ENCODE measurements at regions not wholly inside any gene's neighbourhood (a gene's known extent, or its start where the extent isn't known, plus 50 kb on each side); places are given as distances from the start of the nearest gene placed in this dataset.

DNA sequence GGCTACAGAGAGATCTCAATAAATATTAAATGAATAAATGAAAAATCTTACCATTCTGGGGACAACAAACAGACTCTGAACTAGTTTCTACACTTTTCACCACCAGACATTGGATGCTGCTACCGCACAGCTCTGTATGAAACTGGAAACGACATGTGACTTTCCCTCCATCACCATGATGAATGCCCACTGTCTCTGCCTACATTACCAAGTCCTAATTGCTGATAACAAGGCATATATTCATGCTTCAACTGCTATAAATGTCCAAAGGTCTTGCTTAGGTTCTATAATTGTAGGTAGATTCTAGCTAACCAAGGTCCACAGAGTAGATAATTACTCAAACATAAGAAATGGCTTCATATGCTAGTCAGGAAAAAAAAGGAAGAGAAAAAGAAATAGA is 399.4 kb upstream of the ADGRL3 start:
- Histone ChIP-seq H2BK15ac (replicated peaks; ENCODE audit: low read depth) (no peak overlapping the region), H2AK5ac (ENCODE audit: low read length) (no peak overlapping the region), H3K9ac (ENCODE audit: low read length) (no peak overlapping the region), H3K23ac (ENCODE audit: low read length) (no peak overlapping the region), H3K79me1 (ENCODE audit: low read length) (no peaks in the 10 kb centered on the region), H4K8ac (ENCODE audit: low read depth, low read length) (no peak overlapping the region), H3K56ac (ENCODE audit: low read length) (no peak overlapping the region), H3K27me3 (ENCODE audit: insufficient read depth, low read length, poor library complexity) (no peaks in the 10 kb centered on the region), H3K79me2 (ENCODE audit: control insufficient read depth, insufficient read depth, low read length) (no peaks in the 10 kb centered on the region), H3K18ac (ENCODE audit: low read length) (no peak overlapping the region), H3K4me3 (ENCODE audit: low read length) (no peak overlapping the region), H3K4me1 (ENCODE audit: control insufficient read depth, low read depth, low read length) (no peaks in the 10 kb centered on the region), H3K27ac (ENCODE audit: low read depth, low read length) (no peak overlapping the region), H2BK5ac (ENCODE audit: low read length) (no peak overlapping the region), H3K4me2 (ENCODE audit: low read length) (no peak overlapping the region), H3K4ac (ENCODE audit: low read depth, low read length) (no peak overlapping the region), H3K36me3 (ENCODE audit: control insufficient read depth, insufficient read depth, low read length) (no peaks in the 10 kb centered on the region), H2BK120ac (ENCODE audit: low read depth, low read length) (no peak overlapping the region), H4K5ac (ENCODE audit: low read length) (no peak overlapping the region)
- WGBS (ENCODE audit: extremely low coverage, insufficient coverage, low lambda C conversion rate) = no CpG with 5 or more reads among the region's 2 CpGs
- DNase-seq = no peak

DNA sequence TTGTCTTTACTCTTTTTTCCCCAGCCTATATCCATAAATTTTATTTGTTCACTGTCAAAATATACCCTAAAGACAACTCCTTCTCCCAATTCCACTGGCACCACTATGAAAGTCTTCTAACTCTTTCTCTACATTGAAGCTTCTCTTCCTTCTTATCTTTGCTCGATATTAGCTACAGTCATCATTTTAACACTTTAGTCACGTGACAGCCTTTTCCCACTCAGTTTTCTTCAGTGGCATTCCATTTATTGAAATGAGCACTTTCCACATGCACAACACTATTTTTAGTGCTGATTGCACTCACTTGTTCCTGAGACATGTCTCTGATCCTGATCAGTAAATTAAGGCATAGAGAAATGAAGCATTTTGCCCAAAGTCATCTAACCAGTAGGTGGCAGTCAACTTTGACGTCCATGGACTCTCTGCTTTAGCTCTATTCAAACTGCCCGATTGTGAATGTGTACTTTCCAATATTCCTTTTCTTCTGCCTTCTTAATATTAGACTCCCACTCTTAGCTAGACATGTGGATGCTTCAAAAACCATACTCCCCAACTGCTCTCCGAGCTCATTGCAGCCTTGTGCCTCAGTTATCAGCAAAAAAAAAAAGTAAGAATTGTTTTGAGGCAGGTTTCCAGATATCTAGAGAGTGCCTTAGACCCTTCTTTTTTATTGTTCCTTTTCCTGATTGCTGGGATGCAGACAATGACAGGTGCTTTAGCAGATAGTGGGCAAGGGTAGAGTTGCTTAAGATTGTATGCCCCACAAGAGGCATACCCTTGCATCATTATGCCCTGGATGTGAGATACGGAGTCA is 394.4 kb upstream of the ADGRL3 start:
- no peak overlapping the region for H3K4me3 ChIP-seq (ENCODE audit: low read length)
- no peak overlapping the region for H3K23ac ChIP-seq (ENCODE audit: low read length)
- H3K18ac ChIP-seq (ENCODE audit: low read length) = no peak overlapping the region
- H3K9ac ChIP-seq (ENCODE audit: low read length) = no peak overlapping the region
- H3K4me2 ChIP-seq (ENCODE audit: low read length) = no peak overlapping the region
- H3K79me1 ChIP-seq (ENCODE audit: low read length) = no peaks in the 10 kb centered on the region
- H3K4ac ChIP-seq (ENCODE audit: low read depth, low read length) = no peak overlapping the region
- peak; percentile 65 for DNase-seq
- H3K36me3 ChIP-seq (ENCODE audit: control insufficient read depth, insufficient read depth, low read length) = no peaks in the 10 kb centered on the region
- no peak overlapping the region for H2BK5ac ChIP-seq (ENCODE audit: low read length)
- no peaks in the 10 kb centered on the region for H3K79me2 ChIP-seq (ENCODE audit: control insufficient read depth, insufficient read depth, low read length)
- H3K27me3 ChIP-seq (ENCODE audit: insufficient read depth, low read length, poor library complexity) = no peaks in the 10 kb centered on the region
- WGBS (ENCODE audit: extremely low coverage, insufficient coverage, low lambda C conversion rate) = no CpG with 5 or more reads among the region's 6 CpGs
- H2BK15ac ChIP-seq (replicated peaks; ENCODE audit: low read depth) = no peak overlapping the region
- no peak overlapping the region for H2AK5ac ChIP-seq (ENCODE audit: low read length)
- H4K5ac ChIP-seq (ENCODE audit: low read length) = no peak overlapping the region
- no peak overlapping the region for H3K56ac ChIP-seq (ENCODE audit: low read length)
- H3K27ac ChIP-seq (ENCODE audit: low read depth, low read length) = no peak overlapping the region
- H2BK120ac ChIP-seq (ENCODE audit: low read depth, low read length) = no peak overlapping the region
- H4K8ac ChIP-seq (ENCODE audit: low read depth, low read length) = no peak overlapping the region
- H3K4me1 ChIP-seq (ENCODE audit: control insufficient read depth, low read depth, low read length) = no peaks in the 10 kb centered on the region

DNA sequence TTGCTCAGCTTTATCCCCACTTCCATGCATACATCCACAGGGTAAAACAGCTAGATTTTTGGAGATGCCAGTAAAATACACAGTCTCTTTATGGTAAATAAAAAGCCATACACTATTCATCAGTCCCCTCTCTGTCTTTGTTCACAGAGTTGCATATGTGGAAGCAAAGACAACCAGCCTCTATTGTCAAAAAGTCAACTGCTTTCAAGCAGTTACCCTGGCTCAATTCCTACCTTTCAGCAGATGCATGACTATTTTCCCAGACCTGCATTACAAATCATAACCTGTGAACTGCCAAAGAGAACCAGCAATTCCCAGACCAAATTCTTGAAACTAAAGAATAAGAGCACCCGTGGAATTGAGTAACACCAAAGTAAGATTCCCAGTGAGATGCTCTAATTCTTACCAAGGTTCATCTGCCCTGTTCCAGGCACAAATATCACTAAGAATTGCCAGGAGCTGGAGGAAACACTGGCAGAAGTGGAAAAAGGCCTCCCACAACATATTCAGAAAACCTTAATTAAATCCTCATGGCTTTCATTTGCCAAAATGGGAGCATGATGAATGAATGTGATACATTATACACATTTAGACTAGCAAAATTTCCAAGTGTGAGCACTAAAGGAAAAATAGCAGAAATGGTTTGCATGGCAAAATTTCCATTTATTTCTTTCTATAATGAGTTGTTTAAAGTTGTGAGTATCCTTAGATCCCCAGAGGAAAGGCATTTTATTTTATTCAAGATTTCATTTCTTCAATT is 391.2 kb upstream of the ADGRL3 start:
- no peaks in the 10 kb centered on the region for H3K79me2 ChIP-seq (ENCODE audit: control insufficient read depth, insufficient read depth, low read length)
- WGBS (ENCODE audit: extremely low coverage, insufficient coverage, low lambda C conversion rate) = no CpG with 5 or more reads among the region's 1 CpG
- H2BK5ac ChIP-seq (ENCODE audit: low read length) = no peak overlapping the region
- no peak overlapping the region for H3K27ac ChIP-seq (ENCODE audit: low read depth, low read length)
- no peak overlapping the region for H3K4me3 ChIP-seq (ENCODE audit: low read length)
- no peak overlapping the region for H4K8ac ChIP-seq (ENCODE audit: low read depth, low read length)
- no peak overlapping the region for H3K23ac ChIP-seq (ENCODE audit: low read length)
- no peak for DNase-seq
- H3K18ac ChIP-seq (ENCODE audit: low read length) = no peak overlapping the region
- no peak overlapping the region for H3K4me2 ChIP-seq (ENCODE audit: low read length)
- H3K36me3 ChIP-seq (ENCODE audit: control insufficient read depth, insufficient read depth, low read length) = no peaks in the 10 kb centered on the region
- H2AK5ac ChIP-seq (ENCODE audit: low read length) = no peak overlapping the region
- no peak overlapping the region for H2BK15ac ChIP-seq (replicated peaks; ENCODE audit: low read depth)
- H3K56ac ChIP-seq (ENCODE audit: low read length) = no peak overlapping the region
- no peak overlapping the region for H3K9ac ChIP-seq (ENCODE audit: low read length)
- H3K4ac ChIP-seq (ENCODE audit: low read depth, low read length) = no peak overlapping the region
- H3K27me3 ChIP-seq (ENCODE audit: insufficient read depth, low read length, poor library complexity) = no peaks in the 10 kb centered on the region
- no peak overlapping the region for H2BK120ac ChIP-seq (ENCODE audit: low read depth, low read length)
- H3K79me1 ChIP-seq (ENCODE audit: low read length) = no peaks in the 10 kb centered on the region
- no peaks in the 10 kb centered on the region for H3K4me1 ChIP-seq (ENCODE audit: control insufficient read depth, low read depth, low read length)
- H4K5ac ChIP-seq (ENCODE audit: low read length) = no peak overlapping the region

DNA sequence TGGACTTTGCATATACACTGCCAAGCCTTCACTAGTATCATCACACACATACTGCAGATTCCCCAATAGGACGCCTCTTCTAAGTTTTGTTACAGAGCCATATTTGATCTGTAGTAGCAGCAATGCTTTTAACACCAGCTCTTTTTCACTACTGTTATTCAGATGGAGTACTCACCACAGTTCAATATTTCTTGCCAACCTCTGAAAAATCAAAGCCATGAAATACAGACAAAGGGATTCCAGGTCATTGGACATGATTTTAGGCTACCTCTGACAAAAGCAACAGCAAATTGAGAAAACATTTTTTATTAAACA is 390.7 kb upstream of the ADGRL3 start:
- no peak overlapping the region for H3K4me2 ChIP-seq (ENCODE audit: low read length)
- no peaks in the 10 kb centered on the region for H3K4me1 ChIP-seq (ENCODE audit: control insufficient read depth, low read depth, low read length)
- H3K56ac ChIP-seq (ENCODE audit: low read length) = no peak overlapping the region
- H3K79me2 ChIP-seq (ENCODE audit: control insufficient read depth, insufficient read depth, low read length) = no peaks in the 10 kb centered on the region
- no peak overlapping the region for H2BK120ac ChIP-seq (ENCODE audit: low read depth, low read length)
- H3K36me3 ChIP-seq (ENCODE audit: control insufficient read depth, insufficient read depth, low read length) = no peaks in the 10 kb centered on the region
- H3K4me3 ChIP-seq (ENCODE audit: low read length) = no peak overlapping the region
- H2BK15ac ChIP-seq (replicated peaks; ENCODE audit: low read depth) = no peak overlapping the region
- H3K23ac ChIP-seq (ENCODE audit: low read length) = no peak overlapping the region
- H3K79me1 ChIP-seq (ENCODE audit: low read length) = no peaks in the 10 kb centered on the region
- WGBS (ENCODE audit: extremely low coverage, insufficient coverage, low lambda C conversion rate) = no CpG with 5 or more reads among the region's 1 CpG
- no peak overlapping the region for H3K4ac ChIP-seq (ENCODE audit: low read depth, low read length)
- no peak overlapping the region for H4K8ac ChIP-seq (ENCODE audit: low read depth, low read length)
- no peak overlapping the region for H3K9ac ChIP-seq (ENCODE audit: low read length)
- H2BK5ac ChIP-seq (ENCODE audit: low read length) = no peak overlapping the region
- H3K27ac ChIP-seq (ENCODE audit: low read depth, low read length) = no peak overlapping the region
- H3K27me3 ChIP-seq (ENCODE audit: insufficient read depth, low read length, poor library complexity) = no peaks in the 10 kb centered on the region
- no peak overlapping the region for H4K5ac ChIP-seq (ENCODE audit: low read length)
- no peak overlapping the region for H3K18ac ChIP-seq (ENCODE audit: low read length)
- DNase-seq = no peak
- H2AK5ac ChIP-seq (ENCODE audit: low read length) = no peak overlapping the region

DNA sequence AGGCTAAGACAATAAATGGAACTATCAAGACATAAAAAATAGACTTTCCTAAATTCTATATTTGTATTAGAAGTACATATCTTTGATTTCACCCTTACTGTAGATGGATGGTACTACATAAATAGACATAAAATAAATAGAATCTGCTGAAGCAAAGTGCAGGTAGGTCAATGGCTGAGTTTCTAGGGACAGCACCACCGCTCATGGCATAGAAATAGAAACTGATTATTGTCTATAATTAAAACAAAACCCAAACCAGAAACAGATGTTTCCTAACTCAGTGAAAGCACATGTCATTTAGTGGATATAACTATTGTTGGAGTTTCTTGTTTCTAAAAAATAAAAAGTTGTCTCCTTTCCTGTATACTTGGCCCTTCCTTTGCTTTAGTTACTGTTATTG is 387.3 kb upstream of the ADGRL3 start:
- H2BK120ac ChIP-seq (ENCODE audit: low read depth, low read length) = no peak overlapping the region
- WGBS (ENCODE audit: extremely low coverage, insufficient coverage, low lambda C conversion rate) = no CpG with 5 or more reads among the region's 1 CpG
- no peaks in the 10 kb centered on the region for H3K79me2 ChIP-seq (ENCODE audit: control insufficient read depth, insufficient read depth, low read length)
- H3K36me3 ChIP-seq (ENCODE audit: control insufficient read depth, insufficient read depth, low read length) = no peaks in the 10 kb centered on the region
- H4K5ac ChIP-seq (ENCODE audit: low read length) = no peak overlapping the region
- no peak overlapping the region for H3K27ac ChIP-seq (ENCODE audit: low read depth, low read length)
- no peaks in the 10 kb centered on the region for H3K79me1 ChIP-seq (ENCODE audit: low read length)
- no peaks in the 10 kb centered on the region for H3K4me1 ChIP-seq (ENCODE audit: control insufficient read depth, low read depth, low read length)
- H2AK5ac ChIP-seq (ENCODE audit: low read length) = no peak overlapping the region
- no peak overlapping the region for H2BK15ac ChIP-seq (replicated peaks; ENCODE audit: low read depth)
- H3K18ac ChIP-seq (ENCODE audit: low read length) = no peak overlapping the region
- no peak overlapping the region for H4K8ac ChIP-seq (ENCODE audit: low read depth, low read length)
- H2BK5ac ChIP-seq (ENCODE audit: low read length) = no peak overlapping the region
- H3K23ac ChIP-seq (ENCODE audit: low read length) = no peak overlapping the region
- no peak overlapping the region for H3K4me3 ChIP-seq (ENCODE audit: low read length)
- H3K9ac ChIP-seq (ENCODE audit: low read length) = no peak overlapping the region
- H3K4me2 ChIP-seq (ENCODE audit: low read length) = no peak overlapping the region
- DNase-seq = no peak
- no peak overlapping the region for H3K4ac ChIP-seq (ENCODE audit: low read depth, low read length)
- H3K27me3 ChIP-seq (ENCODE audit: insufficient read depth, low read length, poor library complexity) = no peaks in the 10 kb centered on the region
- no peak overlapping the region for H3K56ac ChIP-seq (ENCODE audit: low read length)

Data from mesendoderm (in vitro differentiated cells).